T-helper 2 cell (primary cell): ENCODE measurements at regions not wholly inside any gene's neighbourhood (a gene's known extent, or its start where the extent isn't known, plus 50 kb on each side); places are given as distances from the start of the nearest gene placed in this dataset.

ENCODE experiments used
- DNase-seq, 5 experiments: peaks; one replicate each; pipeline versions ENCODE4 v3.0.0 to v3.0.0-alpha.2; 2012 to 2022

- DNase-seq = no peak
Observed at GRCh38 chr4:20615486-20616260, 84.6 kb upstream of the PACRGL start.

- no peak for DNase-seq
Observed at GRCh38 chr4:20616313-20616712, 83.9 kb upstream of the PACRGL start.

- DNase-seq = no peak
Observed at GRCh38 chr4:20616848-20617247, 83.4 kb upstream of the PACRGL start.

GRCh38 chr4:20617678-20618396 lies 82.4 kb upstream of the PACRGL start:
- DNase-seq = no peak

- DNase-seq = no peak
Observed at GRCh38 chr4:20618731-20619130, 81.5 kb upstream of the PACRGL start.

- no peak for DNase-seq
Observed at GRCh38 chr4:20621476-20621875, 78.8 kb upstream of the PACRGL start.

- DNase-seq = no peak
Observed at GRCh38 chr4:20622701-20623100, 77.6 kb upstream of the PACRGL start.

- no peak for DNase-seq
Observed at GRCh38 chr4:20623939-20624338, 76.3 kb upstream of the PACRGL start.

- DNase-seq = no peak
Observed at GRCh38 chr4:20624793-20625374, 75.4 kb upstream of the PACRGL start.

GRCh38 chr4:20625426-20625825 lies 74.8 kb upstream of the PACRGL start:
- DNase-seq = no peak

GRCh38 chr4:20626326-20627005 lies 73.8 kb upstream of the PACRGL start:
- DNase-seq = no peak

GRCh38 chr4:20627866-20628265 lies 72.4 kb upstream of the PACRGL start:
- DNase-seq = no peak

GRCh38 chr4:20629186-20630106 lies 70.8 kb upstream of the PACRGL start:
- no peak for DNase-seq

- DNase-seq = no peak
Observed at GRCh38 chr4:20638825-20639224, 61.4 kb upstream of the PACRGL start.

- DNase-seq = no peak
Observed at GRCh38 chr4:20639346-20639745, 60.9 kb upstream of the PACRGL start.

- DNase-seq = no peak
Observed at GRCh38 chr4:20640989-20641388, 59.3 kb upstream of the PACRGL start.

- DNase-seq = no peak
Observed at GRCh38 chr4:20641976-20642375, 58.3 kb upstream of the PACRGL start.

- no peak for DNase-seq
Observed at GRCh38 chr4:20643631-20644030, 56.6 kb upstream of the PACRGL start.

GRCh38 chr4:20645236-20645635 lies 55.0 kb upstream of the PACRGL start:
- DNase-seq = no peak

GRCh38 chr4:20646287-20646686 lies 54.0 kb upstream of the PACRGL start:
- DNase-seq = no peak
